D721Med (cell line): ENCODE measurements at regions not wholly inside any gene's neighbourhood (a gene's known extent, or its start where the extent isn't known, plus 50 kb on each side); places are given as distances from the start of the nearest gene placed in this dataset.

ENCODE experiments used
- DNase-seq: peaks from one replicate; pipeline ENCODE4 v3.0.0; 2011; ENCODE audit warnings: low spot score; ENCODE audit not compliant: insufficient read length
- FAIRE-seq: peaks from 2 replicates; lab custom pipeline; 2011; peaks lifted over from hg19 to GRCh38; lab: Jason Lieb, UNC
- TF ChIP-seq, protein P1 (sequence below): IDR thresholded peaks from 2 replicates; pipeline ENCODE4 v1.5.1; 2012; ENCODE audit warnings: mild to moderate bottlenecking, control low read depth; ENCODE audit not compliant: insufficient read depth; ENCODE audit errors: missing control alignments

GRCh38 chr10:61567729-61568128, 95.0 kb upstream of the CABCOCO1 start:
- TF ChIP-seq, protein P1, sequence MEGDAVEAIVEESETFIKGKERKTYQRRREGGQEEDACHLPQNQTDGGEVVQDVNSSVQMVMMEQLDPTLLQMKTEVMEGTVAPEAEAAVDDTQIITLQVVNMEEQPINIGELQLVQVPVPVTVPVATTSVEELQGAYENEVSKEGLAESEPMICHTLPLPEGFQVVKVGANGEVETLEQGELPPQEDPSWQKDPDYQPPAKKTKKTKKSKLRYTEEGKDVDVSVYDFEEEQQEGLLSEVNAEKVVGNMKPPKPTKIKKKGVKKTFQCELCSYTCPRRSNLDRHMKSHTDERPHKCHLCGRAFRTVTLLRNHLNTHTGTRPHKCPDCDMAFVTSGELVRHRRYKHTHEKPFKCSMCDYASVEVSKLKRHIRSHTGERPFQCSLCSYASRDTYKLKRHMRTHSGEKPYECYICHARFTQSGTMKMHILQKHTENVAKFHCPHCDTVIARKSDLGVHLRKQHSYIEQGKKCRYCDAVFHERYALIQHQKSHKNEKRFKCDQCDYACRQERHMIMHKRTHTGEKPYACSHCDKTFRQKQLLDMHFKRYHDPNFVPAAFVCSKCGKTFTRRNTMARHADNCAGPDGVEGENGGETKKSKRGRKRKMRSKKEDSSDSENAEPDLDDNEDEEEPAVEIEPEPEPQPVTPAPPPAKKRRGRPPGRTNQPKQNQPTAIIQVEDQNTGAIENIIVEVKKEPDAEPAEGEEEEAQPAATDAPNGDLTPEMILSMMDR = no peak
- FAIRE-seq = no peak
- DNase-seq = no peak

DNA sequence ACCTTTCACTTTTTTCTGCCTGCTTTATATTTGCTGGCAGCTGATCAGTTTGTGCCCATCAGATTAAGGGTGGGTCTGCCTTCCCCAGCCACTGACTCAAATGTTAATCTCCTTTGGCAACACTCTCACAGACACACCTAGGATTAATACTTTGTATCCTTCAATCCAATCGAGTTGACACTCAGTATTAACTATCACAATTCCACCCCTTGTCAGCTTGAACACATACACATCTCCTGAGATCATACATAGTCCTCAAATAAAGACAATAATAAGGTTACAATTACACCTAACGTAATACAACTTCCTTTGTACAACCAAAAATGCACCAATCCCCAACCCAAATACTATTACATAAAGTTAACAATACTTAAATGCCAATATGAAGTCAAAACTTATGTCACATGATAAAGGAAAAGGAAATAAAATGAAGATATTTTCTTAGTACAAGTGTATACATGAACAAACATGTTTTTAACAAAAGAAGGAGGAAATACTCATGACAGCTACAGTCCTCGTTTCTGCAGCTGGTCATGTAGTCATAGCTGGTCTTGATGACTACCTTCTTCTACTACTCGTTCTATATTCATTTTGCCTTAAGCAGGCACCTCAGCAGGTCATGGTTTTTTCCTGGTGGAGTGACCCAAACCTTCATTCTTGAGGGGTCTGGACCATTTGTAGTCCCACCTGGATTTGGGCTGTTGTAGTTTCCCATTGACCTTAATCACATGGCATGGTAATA, 96.7 kb upstream of the CABCOCO1 start:
- FAIRE-seq = no peak
- TF ChIP-seq, protein P1 = no peak

DNA sequence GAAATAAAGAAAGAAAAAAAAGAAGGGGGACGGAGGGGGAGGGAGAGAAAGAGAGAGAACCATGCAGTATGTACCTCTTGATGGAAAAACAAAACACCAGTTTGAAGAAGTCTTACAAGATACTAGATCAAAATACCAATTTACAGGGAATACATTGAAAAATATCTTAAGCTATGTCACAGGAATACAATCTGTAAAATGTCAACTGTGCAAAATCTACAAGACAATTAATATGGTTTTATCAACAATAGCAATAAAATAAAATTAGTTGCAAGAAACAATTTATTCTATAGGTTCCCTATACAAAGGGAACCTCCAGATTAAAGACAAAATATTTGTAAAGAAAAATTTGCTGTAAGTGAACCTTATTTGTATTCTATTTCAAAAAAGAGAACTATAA, 98.3 kb upstream of the CABCOCO1 start:
- FAIRE-seq (no peak), DNase-seq (no peak)
- TF ChIP-seq, protein P1 = no peak

More for the DNA sequence above, 96.7 kb upstream of the CABCOCO1 start:
- DNase-seq = no peak

- TF ChIP-seq, protein P1 = no peak
- FAIRE-seq = no peak
- DNase-seq = no peak
Measured at GRCh38 chr10:61559615-61560014, 103.1 kb upstream of the CABCOCO1 start.

DNA sequence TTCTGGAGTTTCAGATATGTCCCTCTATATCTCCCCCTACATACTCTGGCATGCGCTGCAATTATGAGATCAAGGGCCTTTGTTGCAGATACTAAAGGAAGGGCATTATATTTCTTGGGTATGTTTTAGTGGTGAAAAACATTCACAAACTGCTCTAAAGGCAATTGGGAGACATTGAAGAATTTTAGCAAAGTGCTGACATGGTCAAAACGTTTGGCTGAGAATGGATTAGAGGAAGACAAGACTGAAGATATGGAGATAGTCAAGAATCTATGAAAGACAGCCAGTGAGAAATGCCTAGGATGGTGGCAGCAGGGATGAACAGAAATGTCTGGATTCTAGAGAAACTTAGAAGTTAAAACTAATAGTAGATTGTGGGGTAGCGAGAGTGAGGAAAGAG, 104.5 kb upstream of the CABCOCO1 start:
- no peak for FAIRE-seq
- TF ChIP-seq, protein P1 = no peak
- no peak for DNase-seq

GRCh38 chr10:61554925-61555324, 101.7 kb upstream of the TMEM26 start:
- FAIRE-seq (no peak), DNase-seq (no peak)
- TF ChIP-seq, protein P1 = no peak

DNA sequence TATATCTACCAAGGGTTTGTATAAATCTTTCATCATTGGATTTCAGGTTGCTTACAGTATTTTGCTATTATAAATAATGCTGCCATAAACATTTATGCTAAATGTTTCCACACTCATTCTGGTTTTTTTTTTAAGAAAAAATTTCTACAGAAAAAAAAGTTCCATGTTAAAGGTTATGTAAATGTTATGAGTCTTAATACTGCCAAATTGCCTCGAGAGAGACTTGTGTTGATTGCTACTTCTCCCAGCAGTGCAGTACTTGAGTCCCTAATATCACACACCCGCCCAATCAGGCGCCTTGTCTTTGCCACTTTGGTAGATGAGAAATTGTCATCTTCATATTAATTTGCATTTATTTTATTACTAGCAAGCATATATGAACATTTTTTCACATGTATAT, 96.7 kb upstream of the TMEM26 start:
- TF ChIP-seq, protein P1 = no peak
- FAIRE-seq = no peak
- no peak for DNase-seq
